Fibroblast of skin of right quadriceps (primary cell): ENCODE measurements at regions not wholly inside any gene's neighbourhood (a gene's known extent, or its start where the extent isn't known, plus 50 kb on each side); places are given as distances from the start of the nearest gene placed in this dataset.

ENCODE experiments used
- DNase-seq: peaks from one replicate; pipeline ENCODE4 v3.0.0-alpha.2; 2013

GRCh38 chr10:128537834-128538330 is 411.7 kb upstream of the MKI67 start:
- DNase-seq = no peak

- DNase-seq = no peak
Observed at GRCh38 chr10:128538671-128539070, 412.4 kb upstream of the MKI67 start.

- DNase-seq = no peak
Observed at GRCh38 chr10:128539510-128540127, 413.4 kb upstream of the MKI67 start.

DNA sequence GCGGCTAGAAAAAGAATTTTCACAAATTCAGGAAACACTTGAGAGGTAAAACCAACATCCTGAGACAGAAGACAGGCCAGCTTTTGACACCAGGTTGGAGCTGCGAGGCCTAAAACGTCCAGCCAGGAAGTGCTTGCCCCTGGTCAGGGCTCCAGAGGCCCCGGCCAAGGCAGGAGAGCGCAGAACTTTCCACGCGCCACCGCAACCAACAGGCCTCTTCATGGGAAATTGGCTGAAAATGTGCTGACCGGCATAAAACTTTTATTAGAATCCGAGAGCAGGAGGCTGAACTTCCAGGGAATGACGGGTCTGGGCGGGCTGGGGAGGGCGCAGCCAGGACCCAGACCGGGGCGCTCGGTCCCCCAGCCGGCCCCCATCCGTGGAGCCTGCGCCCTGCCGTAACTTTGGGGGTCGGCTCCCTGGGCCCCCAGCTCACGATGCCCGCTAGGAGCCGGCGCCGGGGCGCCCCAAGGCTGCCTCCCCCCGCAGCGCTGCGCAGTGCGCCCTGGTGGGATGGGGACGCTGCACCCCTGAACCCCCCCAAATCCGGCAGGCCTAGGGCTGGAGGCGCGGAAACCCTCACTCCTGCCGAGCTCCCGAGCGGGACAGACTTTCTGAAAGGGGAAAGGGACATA is 414.0 kb upstream of the MKI67 start:
- DNase-seq = no peak

GRCh38 chr10:128540781-128541761 is 414.8 kb upstream of the MKI67 start:
- peak; percentile 3 for DNase-seq

- DNase-seq = no peak
Observed at GRCh38 chr10:128541926-128542475, 415.8 kb upstream of the MKI67 start.

GRCh38 chr10:128542659-128543058 is 416.4 kb upstream of the MKI67 start:
- DNase-seq = no peak

- no peak for DNase-seq
Observed at GRCh38 chr10:128543151-128543550, 416.9 kb upstream of the MKI67 start.

DNA sequence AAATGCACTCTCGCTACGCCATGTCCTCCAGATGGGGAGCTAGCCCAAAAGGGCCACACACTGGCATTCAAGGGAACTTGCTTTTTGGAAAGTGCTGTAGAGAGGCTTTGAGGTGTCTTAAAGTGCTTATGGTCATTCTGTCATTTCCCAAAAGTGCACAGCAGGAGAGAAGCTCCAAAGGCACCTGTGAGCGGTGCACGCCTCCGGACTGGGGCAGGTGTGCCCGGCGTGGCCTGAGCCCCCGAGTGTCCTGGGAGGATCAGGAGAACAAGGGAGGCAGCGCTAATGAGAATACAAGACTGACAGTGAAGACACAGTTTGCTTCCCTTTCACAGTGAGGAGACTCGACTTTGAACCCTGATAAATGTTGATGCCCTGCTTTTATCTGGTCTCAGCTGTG is 419.0 kb upstream of the MKI67 start:
- DNase-seq = no peak

DNA sequence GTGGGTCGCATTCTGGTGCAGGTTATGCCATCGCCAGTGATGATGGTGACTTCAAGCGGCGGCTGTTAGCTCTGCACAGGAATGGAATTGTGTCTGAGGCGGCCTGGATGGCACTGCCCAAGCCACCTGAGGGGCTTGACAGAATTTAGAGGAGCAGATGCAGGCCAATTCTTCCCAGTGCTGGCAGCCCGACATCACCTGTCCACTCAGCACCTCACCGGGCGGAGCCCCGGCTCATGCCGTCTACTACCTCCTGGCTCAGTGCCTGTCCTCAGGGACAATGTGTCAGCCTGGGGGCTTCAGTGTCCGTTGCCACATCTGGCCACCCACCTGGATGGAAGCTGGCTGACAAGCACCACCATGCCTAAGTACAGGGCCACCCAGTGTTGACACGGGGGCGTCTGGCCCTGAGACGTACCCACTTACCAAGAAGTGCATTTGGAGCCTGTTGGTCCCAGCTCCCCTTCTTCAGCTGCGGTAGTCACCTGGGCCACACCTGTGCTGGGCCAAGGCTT is 420.5 kb upstream of the MKI67 start:
- DNase-seq = no peak

GRCh38 chr10:128549101-128549608 is 422.9 kb upstream of the MKI67 start:
- DNase-seq = no peak

- DNase-seq = no peak
Observed at GRCh38 chr10:128550045-128550444, 423.8 kb upstream of the MKI67 start.

DNA sequence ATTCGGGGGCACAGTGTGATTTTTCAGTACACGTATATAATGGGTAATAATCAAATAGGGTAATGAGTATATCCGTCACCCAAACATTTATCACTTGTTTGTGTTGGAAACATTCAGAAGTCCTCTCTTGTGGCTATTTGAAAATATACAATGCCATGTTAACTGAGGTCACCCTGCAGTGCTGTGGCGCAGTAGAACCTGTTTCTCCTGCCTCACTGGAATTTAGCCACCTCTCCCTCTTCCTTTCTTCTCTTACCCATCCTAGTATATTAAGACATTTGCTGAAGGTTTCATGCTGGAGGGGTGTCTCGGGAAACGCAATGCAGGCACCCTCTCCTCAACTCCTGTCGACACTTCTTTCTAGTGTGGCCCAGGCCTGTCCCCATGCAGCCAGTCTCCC is 425.3 kb upstream of the MKI67 start:
- no peak for DNase-seq

DNA sequence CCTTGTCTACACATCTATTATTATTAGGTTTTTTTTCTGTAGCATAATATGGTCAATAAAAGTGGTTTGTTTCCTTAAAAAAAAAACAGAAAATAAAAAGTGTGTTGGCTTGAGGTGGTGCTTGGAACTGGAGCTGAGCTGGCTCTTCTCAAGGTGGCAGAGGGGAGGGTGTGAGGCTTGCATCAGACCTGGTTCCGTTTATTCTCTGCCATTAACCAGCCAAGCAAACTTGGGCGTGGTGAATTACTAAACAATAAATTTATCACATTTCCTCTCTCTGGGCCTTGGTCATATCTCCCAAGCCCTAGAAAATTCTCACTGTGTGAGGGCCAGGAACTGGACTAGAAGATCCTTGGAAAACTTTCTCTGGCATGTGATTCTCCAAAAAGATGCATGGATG is 427.5 kb upstream of the MKI67 start:
- no peak for DNase-seq

DNA sequence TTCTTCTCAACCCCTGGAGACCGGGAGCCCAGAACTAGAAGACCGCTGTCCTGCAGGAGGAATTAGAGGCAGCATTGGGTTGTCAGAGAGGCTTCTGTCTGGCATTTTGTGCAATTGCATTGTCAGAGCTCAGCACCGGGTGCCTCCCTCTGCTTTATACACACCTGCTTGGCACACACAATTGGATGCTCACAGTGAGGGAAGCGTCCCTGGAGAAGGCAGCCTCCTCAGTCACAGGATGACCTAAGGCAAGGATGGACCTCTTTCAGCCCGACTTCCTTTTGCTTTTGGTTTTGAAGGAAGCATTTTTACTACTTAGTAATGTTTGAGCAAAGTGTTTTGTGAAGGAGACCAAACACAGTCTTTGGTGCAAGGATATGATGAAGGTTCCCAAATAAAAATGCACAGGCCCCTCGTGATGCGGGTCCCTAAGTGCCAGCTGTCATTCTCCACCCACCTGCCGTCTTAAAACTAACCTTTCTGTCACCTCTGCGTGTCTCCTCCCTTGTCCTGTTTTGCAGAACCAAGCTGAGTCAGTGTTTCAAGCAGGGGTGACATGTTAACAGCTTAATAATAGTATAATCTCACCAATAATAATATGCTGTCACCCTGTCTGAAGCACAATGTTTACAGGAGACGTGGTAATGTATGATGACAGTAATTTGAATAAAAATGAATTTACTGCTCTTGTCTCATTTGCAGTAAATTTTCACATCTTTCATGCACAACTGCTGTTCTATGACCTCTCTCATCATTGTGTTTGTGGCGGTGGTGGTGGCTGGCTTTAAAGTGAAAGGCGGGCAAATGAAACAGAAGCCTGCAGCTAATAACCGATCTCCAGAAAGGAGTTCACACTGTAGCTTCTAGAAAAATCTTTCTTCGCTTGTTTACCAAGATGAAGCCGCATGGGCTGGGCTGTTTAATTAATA is 430.2 kb upstream of the MKI67 start:
- no peak for DNase-seq

GRCh38 chr10:128557149-128557710 is 431.0 kb upstream of the MKI67 start:
- no peak for DNase-seq

DNA sequence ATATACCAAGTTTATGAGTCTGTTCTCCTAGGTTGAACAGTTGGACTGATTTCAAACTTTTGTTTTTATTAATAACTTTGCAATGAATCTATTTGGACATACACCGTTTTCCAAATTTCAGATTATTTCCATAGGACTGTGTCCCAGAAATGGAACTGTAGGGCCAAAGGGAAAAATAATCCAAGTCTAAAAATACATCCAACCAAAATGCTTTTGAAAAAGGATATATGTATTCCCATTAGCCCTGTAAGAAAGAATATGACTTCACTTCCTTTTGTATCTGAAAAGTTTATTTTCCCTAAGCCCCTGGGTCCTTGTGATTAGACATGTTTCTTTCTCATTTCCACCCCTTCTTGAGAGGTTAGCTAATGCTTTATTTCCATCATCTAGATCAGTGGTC is 434.2 kb upstream of the MKI67 start:
- DNase-seq = no peak

DNA sequence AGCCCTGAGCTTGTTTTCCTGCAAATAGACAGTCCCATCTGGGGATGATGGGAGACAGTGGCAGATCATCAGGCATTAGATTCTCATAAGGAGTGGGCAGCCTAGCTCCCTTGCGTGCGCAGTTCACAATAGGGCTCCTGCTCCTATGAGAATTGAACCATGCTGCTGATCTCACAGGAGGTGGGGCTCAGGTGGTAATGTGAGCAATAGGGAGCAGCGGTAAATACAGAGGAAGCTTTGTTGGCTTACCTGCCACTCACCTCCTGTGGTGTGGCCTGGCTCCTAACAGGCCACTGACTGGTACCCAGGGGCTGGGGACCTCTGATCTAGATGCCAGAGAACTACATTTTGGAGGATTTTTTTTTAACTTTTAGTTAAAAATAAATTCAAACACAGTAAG is 434.8 kb upstream of the MKI67 start:
- DNase-seq = no peak

- no peak for DNase-seq
Observed at GRCh38 chr10:128563387-128563786, 437.2 kb upstream of the MKI67 start.

DNA sequence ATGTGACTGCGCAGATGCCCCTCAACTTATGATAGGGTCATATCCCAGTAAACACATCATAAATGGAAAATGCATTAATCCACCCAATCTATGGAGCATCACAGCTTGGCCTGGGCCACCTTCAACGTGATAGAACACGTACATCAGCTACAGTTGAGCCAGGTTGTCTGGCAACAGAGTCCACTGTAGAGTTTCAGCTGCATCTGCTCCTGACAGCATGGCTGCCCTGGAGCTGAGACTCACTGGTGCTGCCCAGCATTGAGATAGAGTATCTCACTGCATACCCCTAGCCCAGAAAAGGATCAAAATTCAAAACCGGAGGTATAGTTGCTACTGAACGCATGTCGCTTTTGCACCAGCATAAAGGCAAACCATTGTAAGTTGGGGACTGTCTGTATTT is 437.7 kb upstream of the MKI67 start:
- no peak for DNase-seq

DNA sequence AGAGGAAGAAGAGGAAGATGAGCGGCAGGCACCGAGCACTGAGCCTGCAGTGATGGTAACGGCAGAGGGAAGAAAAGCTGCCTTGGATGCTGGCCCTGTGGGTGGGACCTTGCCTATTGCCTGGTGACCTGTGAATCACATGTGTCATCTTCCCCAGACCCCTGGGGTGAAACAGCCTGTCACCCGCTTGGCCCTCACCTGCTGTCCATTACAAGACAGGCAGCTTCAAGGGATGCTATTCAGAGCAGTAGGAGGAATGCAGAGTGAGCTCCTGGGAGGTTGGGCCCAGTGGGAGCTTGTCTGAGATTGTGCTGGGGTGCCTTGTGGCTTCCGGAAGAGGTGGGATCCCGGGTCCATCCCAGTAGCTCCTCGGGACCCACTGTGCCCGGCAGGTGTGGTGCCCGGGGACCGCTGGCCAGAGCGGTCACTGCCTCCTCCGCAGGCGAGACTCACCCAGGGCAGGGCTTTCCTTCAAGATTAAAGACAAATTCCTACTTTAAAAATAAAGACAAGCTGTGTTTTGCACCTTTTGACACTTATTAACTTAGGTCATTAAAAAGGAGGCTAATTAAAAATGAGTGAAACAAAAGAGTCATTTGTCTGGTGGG is 440.2 kb upstream of the MKI67 start:
- DNase-seq = no peak
